ENCODE measurements at regions not wholly inside any gene's neighbourhood (a gene's known extent, or its start where the extent isn't known, plus 50 kb on each side); places are given as distances from the start of the nearest gene placed in this dataset.

DNA sequence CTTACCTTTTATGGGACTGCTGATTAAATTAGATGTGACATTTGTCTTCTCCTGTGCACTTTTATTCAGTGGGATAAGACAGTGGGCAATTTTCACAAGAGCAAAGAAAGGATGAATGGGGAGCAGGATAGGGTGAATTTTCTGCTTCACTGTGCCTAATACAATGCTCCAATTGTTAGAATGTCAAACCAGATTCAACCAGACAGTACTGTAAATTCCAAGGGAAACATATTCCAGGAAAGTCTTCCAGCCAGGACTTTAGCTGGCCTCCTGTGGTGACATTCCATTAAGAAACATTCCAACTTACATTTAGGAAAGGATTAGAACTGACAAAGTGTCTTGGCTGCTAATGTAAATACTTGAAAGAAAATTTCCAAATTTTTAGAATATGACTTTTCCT, 100.1 kb upstream of the PROK2 start:
- Histone ChIP-seq H3K4me3 (ENCODE audit: low read depth, low read length) (no peak overlapping the region), H3K36me3 (ENCODE audit: control insufficient read depth, insufficient read depth, low read length) (no peaks in the 10 kb centered on the region), H3K27me3 (ENCODE audit: control insufficient read depth, insufficient read depth, low read length) (peaks cover 4% of the 10 kb centered on the region)
- no peak for DNase-seq (ENCODE audit: low read depth)
- no peak for TF ChIP-seq CTCF (IDR thresholded peaks at IDR 0.05; ENCODE audit: insufficient read depth, low read length, poor library complexity, severe bottlenecking)

DNA sequence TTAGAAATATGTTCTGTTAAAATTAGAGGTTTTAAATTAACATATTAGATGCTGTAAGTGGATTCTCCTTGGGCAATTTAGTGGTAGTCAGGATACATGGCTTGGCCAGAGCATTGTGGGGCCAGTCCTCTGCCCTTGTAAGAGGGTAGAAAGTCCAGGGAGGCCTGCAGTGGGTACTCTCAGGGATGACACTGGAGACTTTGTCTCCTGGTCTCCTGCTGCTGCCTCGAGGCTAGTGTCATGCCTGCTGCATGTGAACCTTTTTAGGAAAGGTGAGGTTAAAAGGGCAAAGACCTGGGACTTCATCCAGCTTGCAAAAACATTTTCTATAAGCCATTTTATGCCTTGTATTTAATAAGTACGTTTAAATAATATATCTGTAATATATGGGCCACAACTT, 96.8 kb upstream of the PROK2 start:
- no peak for DNase-seq (ENCODE audit: low read depth)
- H3K36me3 ChIP-seq (ENCODE audit: control insufficient read depth, insufficient read depth, low read length) = no peaks in the 10 kb centered on the region
- no peaks in the 10 kb centered on the region for H3K27me3 ChIP-seq (ENCODE audit: control insufficient read depth, insufficient read depth, low read length)
- no peak overlapping the region for H3K4me3 ChIP-seq (ENCODE audit: low read depth, low read length)
- no peak for TF ChIP-seq CTCF (IDR thresholded peaks at IDR 0.05; ENCODE audit: insufficient read depth, low read length, poor library complexity, severe bottlenecking)

DNA sequence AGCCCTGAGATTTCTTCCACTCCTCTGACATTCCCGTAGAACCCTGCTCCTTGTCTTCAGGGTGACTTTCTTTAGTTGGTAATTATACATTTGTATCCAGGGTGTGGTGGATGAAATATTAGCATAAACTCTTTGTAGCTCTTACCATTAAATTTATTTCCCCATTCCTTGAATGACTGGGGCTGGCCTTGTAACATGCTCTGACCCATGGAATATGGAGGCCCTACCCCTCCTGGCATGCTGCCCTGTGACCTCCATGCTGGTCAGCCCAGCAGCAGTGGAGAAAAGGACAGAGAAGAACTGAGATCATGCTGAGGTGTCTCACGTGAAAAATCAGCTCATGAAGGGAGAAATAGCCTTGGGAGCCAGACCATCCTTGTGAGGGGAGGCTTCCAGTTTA, 96.1 kb upstream of the PROK2 start:
- Histone ChIP-seq H3K36me3 (ENCODE audit: control insufficient read depth, insufficient read depth, low read length) (no peaks in the 10 kb centered on the region), H3K27me3 (ENCODE audit: control insufficient read depth, insufficient read depth, low read length) (no peaks in the 10 kb centered on the region), H3K4me3 (ENCODE audit: low read depth, low read length) (no peak overlapping the region)
- DNase-seq (ENCODE audit: low read depth) = no peak
- TF ChIP-seq CTCF (IDR thresholded peaks at IDR 0.05; ENCODE audit: insufficient read depth, low read length, poor library complexity, severe bottlenecking) = no peak

DNA sequence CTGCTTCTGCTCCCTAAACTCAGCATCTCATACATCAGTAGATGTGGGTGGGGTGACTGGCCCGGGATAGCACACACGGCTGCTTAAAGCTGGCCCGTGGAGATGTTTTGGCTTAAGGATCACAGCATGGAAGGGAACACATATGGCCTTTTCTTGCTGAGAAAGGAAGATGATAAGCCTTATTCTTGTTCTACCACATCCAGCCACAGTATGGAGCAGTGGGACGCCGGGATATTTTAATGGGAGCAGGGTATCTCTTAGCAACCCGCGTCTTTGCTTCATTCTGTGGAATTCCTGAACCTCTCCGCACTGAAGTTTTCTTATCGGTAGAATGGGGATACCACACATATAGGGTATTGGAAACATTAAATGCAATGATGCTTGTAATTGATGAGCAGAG, 94.1 kb upstream of the PROK2 start:
- no peaks in the 10 kb centered on the region for H3K27me3 ChIP-seq (ENCODE audit: control insufficient read depth, insufficient read depth, low read length)
- DNase-seq (ENCODE audit: low read depth) = no peak
- no peak for TF ChIP-seq CTCF (IDR thresholded peaks at IDR 0.05; ENCODE audit: insufficient read depth, low read length, poor library complexity, severe bottlenecking)
- no peaks in the 10 kb centered on the region for H3K36me3 ChIP-seq (ENCODE audit: control insufficient read depth, insufficient read depth, low read length)
- H3K4me3 ChIP-seq (ENCODE audit: low read depth, low read length) = no peak overlapping the region

GRCh38 chr3:71876135-71877105, 91.5 kb upstream of the PROK2 start:
- Histone ChIP-seq H3K36me3 (ENCODE audit: control insufficient read depth, insufficient read depth, low read length) (no peaks in the 10 kb centered on the region), H3K27me3 (ENCODE audit: control insufficient read depth, insufficient read depth, low read length) (no peaks in the 10 kb centered on the region), H3K4me3 (ENCODE audit: low read depth, low read length) (no peak overlapping the region)
- no peak for DNase-seq (ENCODE audit: low read depth)
- TF ChIP-seq CTCF (IDR thresholded peaks at IDR 0.05; ENCODE audit: insufficient read depth, low read length, poor library complexity, severe bottlenecking) = no peak

Data from kidney epithelial cell (primary cell).